ENCODE measurements at regions not wholly inside any gene's neighbourhood (a gene's known extent, or its start where the extent isn't known, plus 50 kb on each side); places are given as distances from the start of the nearest gene placed in this dataset.

DNA sequence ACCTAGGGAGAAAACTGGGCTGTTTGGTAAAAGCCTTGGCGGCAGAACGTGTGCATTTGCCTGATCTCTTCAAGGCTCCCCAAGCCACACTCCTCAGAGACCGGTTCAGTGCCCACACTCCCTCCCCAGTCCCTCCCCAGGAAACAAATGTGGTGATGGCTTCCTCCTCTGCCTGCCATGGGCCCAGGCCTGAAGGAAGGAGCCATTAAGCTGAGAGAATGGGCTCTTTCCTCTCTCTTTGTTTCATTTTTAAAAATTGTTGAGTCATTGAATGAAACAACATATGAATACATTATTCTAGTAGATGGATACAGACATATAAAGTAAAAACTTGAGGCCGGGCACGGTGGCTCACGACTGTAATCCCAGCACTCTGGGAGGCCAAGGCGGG lies 50.6 kb upstream of the YWHAQ start:
- Histone ChIP-seq H3K9me3 (ENCODE audit: control insufficient read depth in 1 of 2, low read length in 2 of 2) (no peaks in the 10 kb centered on the region), H3K27me3 (ENCODE audit: control insufficient read depth in 1 of 2, insufficient read depth in 2 of 2, low read length in 2 of 2) (no peaks in the 10 kb centered on the region), H3K36me3 (ENCODE audit: control insufficient read depth in 1 of 2, insufficient read depth in 2 of 2, low read length in 2 of 2) (no peaks in the 10 kb centered on the region), H3K4me3 (ENCODE audit: low read depth in 1 of 2, low read length in 2 of 2) (no peak overlapping the region), H3K9ac (ENCODE audit: low read depth in 1 of 2, low read length in 2 of 2) (no peak overlapping the region), H3K4me1 (ENCODE audit: control insufficient read depth in 1 of 2, insufficient read depth in 2 of 2, low read length in 2 of 2) (peaks cover 0 to 4% of the 10 kb centered on the region in 2 donors), H3K27ac (ENCODE audit: low read depth, low read length) (no peak overlapping the region)

- peaks cover 0 to 4% of the 10 kb centered on the region in 2 donors for H3K4me1 ChIP-seq (ENCODE audit: control insufficient read depth in 1 of 2, insufficient read depth in 2 of 2, low read length in 2 of 2)
- H3K9ac ChIP-seq (ENCODE audit: low read depth in 1 of 2, low read length in 2 of 2), result no peak overlapping the region
- H3K9me3 ChIP-seq (ENCODE audit: control insufficient read depth in 1 of 2, low read length in 2 of 2), result no peaks in the 10 kb centered on the region
- H3K36me3 ChIP-seq (ENCODE audit: control insufficient read depth in 1 of 2, insufficient read depth in 2 of 2, low read length in 2 of 2), result no peaks in the 10 kb centered on the region
- no peak overlapping the region for H3K4me3 ChIP-seq (ENCODE audit: low read depth in 1 of 2, low read length in 2 of 2)
- no peaks in the 10 kb centered on the region for H3K27me3 ChIP-seq (ENCODE audit: control insufficient read depth in 1 of 2, insufficient read depth in 2 of 2, low read length in 2 of 2)
- H3K27ac ChIP-seq (ENCODE audit: low read depth, low read length), result no peak overlapping the region
These were observed 54.8 kb upstream of the YWHAQ start for GRCh38 chr2:9685637-9686036.

- no peaks in the 10 kb centered on the region for H3K36me3 ChIP-seq (ENCODE audit: control insufficient read depth in 1 of 2, insufficient read depth in 2 of 2, low read length in 2 of 2)
- H3K4me3 ChIP-seq (ENCODE audit: low read depth in 1 of 2, low read length in 2 of 2), result no peak overlapping the region
- no peak overlapping the region for H3K27ac ChIP-seq (ENCODE audit: low read depth, low read length)
- H3K9me3 ChIP-seq (ENCODE audit: control insufficient read depth in 1 of 2, low read length in 2 of 2), result no peaks in the 10 kb centered on the region
- no peaks in the 10 kb centered on the region for H3K4me1 ChIP-seq (ENCODE audit: control insufficient read depth in 1 of 2, insufficient read depth in 2 of 2, low read length in 2 of 2)
- no peak overlapping the region for H3K9ac ChIP-seq (ENCODE audit: low read depth in 1 of 2, low read length in 2 of 2)
- no peaks in the 10 kb centered on the region for H3K27me3 ChIP-seq (ENCODE audit: control insufficient read depth in 1 of 2, insufficient read depth in 2 of 2, low read length in 2 of 2)
These were observed 55.3 kb upstream of the YWHAQ start for GRCh38 chr2:9686061-9686460.

DNA sequence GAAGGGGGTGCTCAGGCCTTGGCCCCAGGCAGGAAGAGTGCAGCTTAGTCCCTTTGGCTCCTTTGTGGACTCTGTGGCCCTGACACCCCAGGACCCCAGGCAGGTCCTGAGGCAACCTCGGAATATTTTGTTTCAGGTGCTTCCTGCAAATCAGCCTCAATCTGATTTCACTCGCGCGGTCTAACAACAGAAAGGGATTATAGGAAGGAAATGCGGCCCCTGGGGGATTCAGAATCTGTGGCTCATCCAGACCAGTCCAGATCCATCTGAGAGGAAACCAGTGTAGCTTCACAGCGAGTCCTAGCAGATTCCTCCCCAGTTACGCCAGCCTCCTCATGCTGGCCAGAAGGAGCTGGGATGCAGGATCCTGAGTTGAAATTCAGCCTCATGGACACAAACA lies 59.5 kb upstream of the YWHAQ start:
- Histone ChIP-seq H3K27ac (ENCODE audit: low read depth, low read length) (no peak overlapping the region), H3K4me3 (ENCODE audit: low read depth in 1 of 2, low read length in 2 of 2) (no peak overlapping the region), H3K9me3 (ENCODE audit: control insufficient read depth in 1 of 2, low read length in 2 of 2) (no peaks in the 10 kb centered on the region), H3K9ac (ENCODE audit: low read depth in 1 of 2, low read length in 2 of 2) (no peak overlapping the region), H3K27me3 (ENCODE audit: control insufficient read depth in 1 of 2, insufficient read depth in 2 of 2, low read length in 2 of 2) (no peaks in the 10 kb centered on the region), H3K36me3 (ENCODE audit: control insufficient read depth in 1 of 2, insufficient read depth in 2 of 2, low read length in 2 of 2) (no peaks in the 10 kb centered on the region), H3K4me1 (ENCODE audit: control insufficient read depth in 1 of 2, insufficient read depth in 2 of 2, low read length in 2 of 2) (no peaks in the 10 kb centered on the region)

GRCh38 chr2:9690716-9691498 lies 60.1 kb upstream of the YWHAQ start:
- Histone ChIP-seq H3K27me3 (ENCODE audit: control insufficient read depth in 1 of 2, insufficient read depth in 2 of 2, low read length in 2 of 2) (no peaks in the 10 kb centered on the region), H3K9ac (ENCODE audit: low read depth in 1 of 2, low read length in 2 of 2) (no peak overlapping the region), H3K4me1 (ENCODE audit: control insufficient read depth in 1 of 2, insufficient read depth in 2 of 2, low read length in 2 of 2) (no peaks in the 10 kb centered on the region), H3K4me3 (ENCODE audit: low read depth in 1 of 2, low read length in 2 of 2) (no peak overlapping the region), H3K36me3 (ENCODE audit: control insufficient read depth in 1 of 2, insufficient read depth in 2 of 2, low read length in 2 of 2) (no peaks in the 10 kb centered on the region), H3K9me3 (ENCODE audit: control insufficient read depth in 1 of 2, low read length in 2 of 2) (no peaks in the 10 kb centered on the region), H3K27ac (ENCODE audit: low read depth, low read length) (no peak overlapping the region)

GRCh38 chr2:9692456-9693195 lies 61.8 kb upstream of the YWHAQ start:
- H3K4me3 ChIP-seq (ENCODE audit: low read depth in 1 of 2, low read length in 2 of 2), result no peak overlapping the region
- H3K4me1 ChIP-seq (ENCODE audit: control insufficient read depth in 1 of 2, insufficient read depth in 2 of 2, low read length in 2 of 2), result no peaks in the 10 kb centered on the region
- H3K36me3 ChIP-seq (ENCODE audit: control insufficient read depth in 1 of 2, insufficient read depth in 2 of 2, low read length in 2 of 2), result no peaks in the 10 kb centered on the region
- H3K9me3 ChIP-seq (ENCODE audit: control insufficient read depth in 1 of 2, low read length in 2 of 2), result no peaks in the 10 kb centered on the region
- H3K27ac ChIP-seq (ENCODE audit: low read depth, low read length), result no peak overlapping the region
- H3K27me3 ChIP-seq (ENCODE audit: control insufficient read depth in 1 of 2, insufficient read depth in 2 of 2, low read length in 2 of 2), result no peaks in the 10 kb centered on the region
- no peak overlapping the region for H3K9ac ChIP-seq (ENCODE audit: low read depth in 1 of 2, low read length in 2 of 2)

DNA sequence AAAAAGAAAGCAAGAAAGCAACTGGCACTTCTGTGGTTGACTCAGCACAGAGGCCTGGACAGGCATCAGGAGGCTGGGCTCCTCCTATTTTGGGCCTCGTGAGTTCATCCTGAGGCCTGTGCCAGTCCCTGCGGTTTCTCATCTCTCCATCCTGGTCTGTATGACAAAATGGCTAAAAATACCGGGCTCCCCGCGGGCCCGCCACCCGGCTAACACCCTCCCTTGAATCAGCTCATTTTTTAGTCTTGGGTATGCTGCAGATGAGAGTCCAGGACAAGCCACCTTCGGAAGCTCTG lies 62.3 kb upstream of the YWHAQ start:
- H3K4me1 ChIP-seq (ENCODE audit: control insufficient read depth in 1 of 2, insufficient read depth in 2 of 2, low read length in 2 of 2), result peaks cover 1 to 4% of the 10 kb centered on the region in 2 donors
- H3K27ac ChIP-seq (ENCODE audit: low read depth, low read length), result no peak overlapping the region
- H3K9me3 ChIP-seq (ENCODE audit: control insufficient read depth in 1 of 2, low read length in 2 of 2), result no peaks in the 10 kb centered on the region
- H3K4me3 ChIP-seq (ENCODE audit: low read depth in 1 of 2, low read length in 2 of 2), result no peak overlapping the region
- no peaks in the 10 kb centered on the region for H3K27me3 ChIP-seq (ENCODE audit: control insufficient read depth in 1 of 2, insufficient read depth in 2 of 2, low read length in 2 of 2)
- H3K9ac ChIP-seq (ENCODE audit: low read depth in 1 of 2, low read length in 2 of 2), result no peak overlapping the region
- no peaks in the 10 kb centered on the region for H3K36me3 ChIP-seq (ENCODE audit: control insufficient read depth in 1 of 2, insufficient read depth in 2 of 2, low read length in 2 of 2)

DNA sequence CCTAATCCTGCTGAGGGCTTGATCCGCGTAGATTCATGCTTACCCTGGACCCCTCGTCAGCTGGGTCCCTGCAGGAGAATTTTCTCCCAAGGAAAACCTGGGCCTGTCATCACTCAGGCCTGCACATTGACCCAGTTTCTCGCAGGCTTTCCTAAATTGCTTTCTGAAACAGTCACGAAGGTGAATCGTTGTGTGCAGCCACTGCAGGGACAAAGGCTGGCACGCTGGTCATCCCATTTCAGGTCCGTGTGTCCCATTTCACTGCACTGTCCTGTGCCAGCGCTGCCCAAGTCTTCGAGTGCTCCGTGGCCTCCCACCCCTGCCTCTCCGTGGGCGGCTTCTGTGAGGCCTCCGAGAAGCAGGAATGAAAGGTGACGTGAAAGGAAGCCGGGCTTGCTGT lies 62.8 kb upstream of the YWHAQ start:
- Histone ChIP-seq H3K9ac (ENCODE audit: low read depth in 1 of 2, low read length in 2 of 2) (no peak overlapping the region), H3K27ac (ENCODE audit: low read depth, low read length) (no peak overlapping the region), H3K9me3 (ENCODE audit: control insufficient read depth in 1 of 2, low read length in 2 of 2) (no peaks in the 10 kb centered on the region), H3K4me1 (ENCODE audit: control insufficient read depth in 1 of 2, insufficient read depth in 2 of 2, low read length in 2 of 2) (peaks cover 4 to 7% of the 10 kb centered on the region in 2 donors), H3K4me3 (ENCODE audit: low read depth in 1 of 2, low read length in 2 of 2) (no peak overlapping the region), H3K27me3 (ENCODE audit: control insufficient read depth in 1 of 2, insufficient read depth in 2 of 2, low read length in 2 of 2) (no peaks in the 10 kb centered on the region), H3K36me3 (ENCODE audit: control insufficient read depth in 1 of 2, insufficient read depth in 2 of 2, low read length in 2 of 2) (no peaks in the 10 kb centered on the region)

DNA sequence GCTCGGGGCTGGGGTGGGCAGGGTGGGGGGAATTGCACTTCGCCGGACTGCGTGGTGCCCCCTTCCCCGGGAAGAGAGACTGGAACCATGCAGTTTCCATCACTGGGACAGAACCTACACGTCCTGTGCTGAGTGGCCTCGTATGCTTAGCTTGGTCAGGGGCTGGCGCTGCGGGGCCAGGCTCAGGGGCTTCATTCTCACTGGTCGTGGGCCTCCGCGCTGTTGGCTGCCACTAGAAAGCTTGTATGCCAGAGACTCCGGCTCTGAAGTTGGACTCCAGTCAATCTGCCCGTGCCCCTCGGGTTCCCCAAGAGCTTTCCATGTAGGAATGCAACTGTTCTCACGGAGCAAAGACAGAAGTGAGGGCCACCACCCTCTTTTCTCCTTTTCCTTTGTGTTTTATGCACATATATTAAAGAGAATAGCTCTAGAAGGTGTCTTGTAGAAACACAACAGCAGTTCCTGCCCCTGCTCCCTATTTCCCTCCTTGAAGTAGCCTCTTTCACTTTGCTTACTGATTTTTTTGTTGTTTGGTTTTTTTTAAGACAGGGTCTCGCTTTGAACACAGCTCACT lies 64.0 kb upstream of the YWHAQ start:
- Histone ChIP-seq H3K27me3 (ENCODE audit: control insufficient read depth in 1 of 2, insufficient read depth in 2 of 2, low read length in 2 of 2) (no peaks in the 10 kb centered on the region), H3K4me1 (ENCODE audit: control insufficient read depth in 1 of 2, insufficient read depth in 2 of 2, low read length in 2 of 2) (peaks cover 4 to 7% of the 10 kb centered on the region in 2 donors), H3K9me3 (ENCODE audit: control insufficient read depth in 1 of 2, low read length in 2 of 2) (no peaks in the 10 kb centered on the region), H3K9ac (ENCODE audit: low read depth in 1 of 2, low read length in 2 of 2) (no peak overlapping the region), H3K36me3 (ENCODE audit: control insufficient read depth in 1 of 2, insufficient read depth in 2 of 2, low read length in 2 of 2) (no peaks in the 10 kb centered on the region), H3K4me3 (ENCODE audit: low read depth in 1 of 2, low read length in 2 of 2) (no peak overlapping the region), H3K27ac (ENCODE audit: low read depth, low read length) (no peak overlapping the region)

GRCh38 chr2:9695941-9696340 lies 65.1 kb upstream of the YWHAQ start:
- Histone ChIP-seq H3K4me1 (ENCODE audit: control insufficient read depth in 1 of 2, insufficient read depth in 2 of 2, low read length in 2 of 2) (peaks cover 4 to 7% of the 10 kb centered on the region in 2 donors), H3K27ac (ENCODE audit: low read depth, low read length) (no peak overlapping the region), H3K27me3 (ENCODE audit: control insufficient read depth in 1 of 2, insufficient read depth in 2 of 2, low read length in 2 of 2) (no peaks in the 10 kb centered on the region), H3K36me3 (ENCODE audit: control insufficient read depth in 1 of 2, insufficient read depth in 2 of 2, low read length in 2 of 2) (no peaks in the 10 kb centered on the region), H3K4me3 (ENCODE audit: low read depth in 1 of 2, low read length in 2 of 2) (no peak overlapping the region), H3K9me3 (ENCODE audit: control insufficient read depth in 1 of 2, low read length in 2 of 2) (no peaks in the 10 kb centered on the region), H3K9ac (ENCODE audit: low read depth in 1 of 2, low read length in 2 of 2) (no peak overlapping the region)

All from duodenal mucosa (tissue), 2 donors.